K562 (cell line): ENCODE measurements at regions not wholly inside any gene's neighbourhood (a gene's known extent, or its start where the extent isn't known, plus 50 kb on each side); places are given as distances from the start of the nearest gene placed in this dataset.

Source experiments
- ATF1 ChIP-seq, 2 experiments: fragments of 450-650 bp in 1 of 2; IDR thresholded peaks; 2 replicates each; pipeline ENCODE4 v1.6.1; 2016; ENCODE audit warnings: missing compliant biosample characterization in 1 of 2, missing genetic modification characterization in 1 of 2
- BRF1 ChIP-seq: IDR thresholded peaks from 3 replicates; pipeline ENCODE4 v1.6.1; 2011; ENCODE audit warnings: borderline replicate concordance, mild to moderate bottlenecking; ENCODE audit not compliant: insufficient read length; ENCODE audit errors: extremely low read depth
- HCFC1 ChIP-seq: IDR thresholded peaks from 2 replicates; pipeline ENCODE4 v1.6.1; 2012; ENCODE audit warnings: low read depth, low read length, improper control_type of control experiment
- POLR2A ChIP-seq: fragments of 450-650 bp; conservative IDR thresholded peaks from 2 replicates; pipeline ENCODE4 v1.6.1; 2016
- STAT6 ChIP-seq: sonication (generic); formaldehyde crosslinking; IDR thresholded peaks from 2 replicates; pipeline ENCODE4 v1.8.1; 2023; ENCODE audit warnings: mild to moderate bottlenecking, missing genetic modification reagents
- ZBTB40 ChIP-seq, 2 experiments: fragments of 450-650 bp in 1 of 2; sonication (generic) in 1 of 2; formaldehyde crosslinking in 1 of 2; IDR thresholded peaks; 2 replicates each; pipeline versions ENCODE4 v1.7.1 to v1.9.0; 2016 to 2022; ENCODE audit warnings: inconsistent platforms in 1 of 2, mild to moderate bottlenecking in 1 of 2, missing genetic modification reagents in 1 of 2

DNA sequence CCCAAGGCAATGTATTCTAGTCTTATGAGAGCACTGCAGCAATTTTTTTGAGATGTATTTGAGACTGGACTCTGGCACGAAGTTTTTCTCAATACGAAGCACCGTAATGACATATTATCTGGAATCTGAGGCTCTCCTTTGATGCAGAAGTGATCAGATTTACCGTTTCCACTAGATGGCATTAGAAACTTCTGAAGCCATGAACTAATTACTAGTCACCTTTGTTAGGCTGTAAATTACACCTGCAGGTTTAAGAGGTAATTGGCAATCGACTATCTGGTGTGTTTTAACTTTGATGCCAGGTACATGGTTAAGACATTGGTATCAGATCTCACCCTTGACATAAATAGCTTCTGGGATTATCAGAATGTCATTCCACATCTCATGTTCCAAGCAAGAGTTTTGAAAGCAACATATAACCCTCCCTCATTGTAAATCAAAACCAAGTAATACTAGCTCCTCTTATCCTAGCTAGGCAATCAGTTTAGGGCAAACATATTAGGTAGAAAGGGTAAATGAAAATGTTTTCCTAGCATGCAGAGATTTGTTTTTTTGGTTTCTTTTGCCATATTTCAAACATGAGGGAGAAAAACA lies 254.6 kb upstream of the SPRED2 start:
- TF ChIP-seq ZBTB40 (IDR thresholded peaks at IDR 0.05), result no peak
- TF ChIP-seq ZBTB40 (CRISPR knock-in tag; IDR thresholded peaks at IDR 0.05), result no peak
- no peak for TF ChIP-seq POLR2A
- TF ChIP-seq HCFC1, result no peak
- TF ChIP-seq STAT6, result no peak
- TF ChIP-seq ATF1 (CRISPR knock-in tag; IDR thresholded peaks at IDR 0.05), result no peak
- no peak for TF ChIP-seq ATF1 (tag; IDR thresholded peaks at IDR 0.05)
- TF ChIP-seq BRF1, result no peak
